Putamen (tissue), 1 donor: ENCODE measurements at regions not wholly inside any gene's neighbourhood (a gene's known extent, or its start where the extent isn't known, plus 50 kb on each side); places are given as distances from the start of the nearest gene placed in this dataset.
"Not testable (repeated sequence)": the region's sequence is repeated elsewhere in the genome, so short reads cannot be mapped to it uniquely, and the experiment has no call there.

Experiments
- DNase-seq: peaks from one replicate; pipeline ENCODE4 v3.0.0-alpha.2; 2016; ENCODE audit warnings: low spot score

- DNase-seq: peak; percentile 58
These were observed 144.5 kb upstream of the ID4 start for GRCh38 chr6:19692506-19693298.

DNA sequence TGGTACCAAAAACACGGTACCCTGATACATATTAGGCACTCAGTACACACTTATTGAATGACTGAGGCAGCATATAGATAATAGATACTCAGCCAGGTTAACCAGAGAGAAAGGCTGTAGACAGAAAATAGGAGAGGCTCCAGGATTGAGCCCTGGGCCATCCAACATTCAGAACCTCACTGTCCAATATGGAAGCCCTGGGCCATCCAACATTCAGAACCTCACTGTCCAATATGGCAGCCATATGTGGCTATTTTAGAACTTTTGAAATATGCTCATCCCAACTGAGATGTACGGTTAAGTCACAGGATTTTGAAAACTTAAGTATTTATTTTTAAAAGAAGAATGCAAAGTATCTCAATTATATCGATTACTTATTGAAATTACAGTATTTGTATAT lies 142.5 kb upstream of the ID4 start:
- DNase-seq: no peak

- no peak for DNase-seq
These were observed 139.4 kb upstream of the ID4 start for GRCh38 chr6:19697744-19698290.

DNA sequence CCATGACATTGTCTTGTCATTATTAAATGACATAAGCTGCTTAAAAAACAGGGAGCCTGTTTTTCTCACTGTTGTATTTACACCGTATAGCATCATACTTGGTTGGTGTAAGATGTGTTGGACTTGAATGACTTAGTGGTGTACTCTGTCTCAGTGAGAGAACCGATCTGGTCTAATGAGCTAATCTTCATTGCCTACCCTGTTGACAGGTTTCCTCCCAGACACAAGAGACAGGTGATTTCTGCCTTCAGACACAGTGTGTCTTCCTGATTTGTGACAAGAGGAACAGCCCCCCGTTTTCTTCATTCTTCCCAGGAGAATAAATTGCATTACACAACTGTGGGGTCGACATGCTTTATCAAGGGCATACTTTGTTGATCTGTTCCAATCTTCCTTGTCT lies 137.2 kb upstream of the ID4 start:
- DNase-seq: no peak

- DNase-seq: no peak
These were observed 131.6 kb upstream of the ID4 start for GRCh38 chr6:19705606-19706005.

DNA sequence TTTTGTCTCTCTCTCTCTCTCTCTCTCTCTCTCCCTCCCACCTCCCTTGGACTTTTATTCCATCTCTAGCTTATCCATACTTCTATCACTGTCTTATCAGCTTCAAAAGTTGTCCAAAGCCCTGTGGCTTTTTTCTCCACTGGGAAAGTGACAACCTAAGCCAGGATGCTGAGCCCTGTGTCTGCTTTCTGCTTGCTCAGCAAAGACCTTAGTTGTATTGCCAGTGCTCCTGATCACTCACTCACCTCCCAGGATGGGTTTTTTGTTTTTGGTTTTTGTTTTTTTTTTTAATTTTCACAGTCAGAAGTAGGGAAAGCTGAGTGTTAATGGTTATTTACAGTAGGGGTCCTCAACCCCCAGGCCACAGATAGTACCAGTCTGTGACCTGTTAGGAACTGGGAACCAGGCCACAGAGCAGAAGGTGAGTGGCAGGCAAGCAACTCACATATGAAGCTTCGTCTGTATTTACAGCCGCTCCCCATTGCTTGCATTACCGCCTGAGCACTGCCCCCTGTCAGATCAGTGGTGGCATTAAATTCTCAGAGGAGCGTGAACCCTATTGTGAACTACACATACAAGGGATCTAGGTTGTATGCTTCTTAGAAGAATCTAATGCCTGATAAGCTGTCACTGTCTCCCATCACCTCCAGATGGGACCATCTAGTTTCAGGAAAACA lies 125.0 kb upstream of the ID4 start:
- DNase-seq: no peak

DNA sequence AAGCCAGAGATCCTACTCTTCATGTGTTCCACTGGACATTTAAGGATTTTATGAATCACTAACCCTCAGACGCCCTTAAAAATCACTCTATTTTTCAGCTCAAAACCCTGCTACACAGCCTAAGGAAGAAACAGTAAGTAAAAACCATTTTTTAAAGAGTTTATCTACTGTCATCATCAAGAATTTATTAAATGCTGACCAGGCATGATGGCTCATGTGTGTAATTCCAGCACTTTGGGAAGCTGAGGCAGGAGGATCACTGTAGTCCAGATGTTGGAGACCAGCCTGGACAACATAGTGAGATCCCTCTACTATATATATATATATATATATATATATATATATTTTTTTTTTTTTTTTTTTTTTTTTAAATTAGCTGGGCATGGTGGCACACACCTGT lies 124.2 kb upstream of the ID4 start:
- no peak for DNase-seq

DNA sequence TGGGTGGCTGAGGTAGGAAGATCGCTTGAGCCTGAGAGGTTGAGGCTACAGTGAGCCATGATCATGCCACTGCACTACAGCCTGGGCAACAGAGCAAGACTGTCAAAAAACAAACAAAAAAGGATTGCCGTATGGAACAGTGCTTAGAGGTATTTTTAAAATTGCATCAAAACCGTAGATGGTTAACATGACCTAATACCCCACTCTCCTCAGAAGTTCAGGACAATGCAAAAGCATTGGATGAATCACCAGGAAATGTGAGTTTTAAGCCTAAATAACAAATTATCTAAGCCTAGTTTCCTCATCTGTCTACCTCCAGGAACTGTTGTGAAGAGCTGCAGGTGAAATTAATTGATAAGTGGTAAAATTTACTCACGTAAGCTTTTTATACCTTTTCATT lies 123.8 kb upstream of the ID4 start:
- no peak for DNase-seq

- no peak for DNase-seq
These were observed 123.2 kb upstream of the ID4 start for GRCh38 chr6:19713984-19714383.

- DNase-seq: no peak
These were observed 122.6 kb upstream of the ID4 start for GRCh38 chr6:19714434-19715166.

- no peak for DNase-seq
These were observed 122.0 kb upstream of the ID4 start for GRCh38 chr6:19715167-19715551.

GRCh38 chr6:19719691-19720128 lies 117.5 kb upstream of the ID4 start:
- DNase-seq: no peak

GRCh38 chr6:19721766-19722377 lies 115.3 kb upstream of the ID4 start:
- no peak for DNase-seq

- no peak for DNase-seq
These were observed 114.2 kb upstream of the ID4 start for GRCh38 chr6:19722999-19723398.

GRCh38 chr6:19723545-19723944 lies 113.6 kb upstream of the ID4 start:
- DNase-seq: no peak

- DNase-seq: not testable (repeated sequence)
These were observed 111.7 kb upstream of the ID4 start for GRCh38 chr6:19725436-19725835.

DNA sequence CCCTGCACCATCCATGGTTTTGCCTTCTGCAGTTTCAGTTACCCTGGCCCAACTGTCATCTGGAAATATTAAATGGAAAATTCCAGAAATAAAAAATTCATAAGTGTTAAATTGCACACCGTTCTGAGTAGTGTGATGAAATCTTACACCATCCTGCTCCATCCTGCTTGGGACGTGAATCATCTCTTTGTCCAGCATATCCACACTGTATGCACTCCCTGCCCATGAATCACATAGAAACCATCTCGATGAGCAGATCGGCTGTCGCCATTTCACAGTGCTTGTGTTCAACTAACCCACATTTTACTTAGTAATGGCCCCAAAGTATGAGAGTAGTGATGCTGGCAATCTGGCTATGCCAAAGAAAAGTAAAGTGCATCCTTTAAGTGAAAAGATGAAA lies 105.9 kb upstream of the ID4 start:
- DNase-seq: no peak

- no peak for DNase-seq
These were observed 103.1 kb upstream of the ID4 start for GRCh38 chr6:19734061-19734460.

DNA sequence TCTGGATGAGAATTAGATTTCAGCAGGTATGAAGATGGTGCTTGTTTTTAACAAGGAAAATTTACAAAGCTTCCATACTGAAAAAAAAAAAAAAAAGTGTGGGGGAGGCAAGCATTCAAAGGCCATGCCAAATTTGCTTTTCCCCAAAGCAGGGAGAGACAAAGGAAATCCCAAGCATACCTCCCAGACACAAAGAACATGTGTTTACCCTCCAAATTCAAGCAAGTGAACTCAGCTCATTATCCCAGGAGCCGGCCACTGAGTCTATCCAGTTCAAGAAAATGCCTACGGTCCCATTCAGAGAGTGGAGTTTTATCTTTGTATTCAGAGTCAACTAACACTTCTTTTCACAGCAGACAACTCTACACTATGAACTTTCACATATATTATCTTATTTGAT lies 102.7 kb upstream of the ID4 start:
- no peak for DNase-seq

- no peak for DNase-seq
These were observed 101.1 kb upstream of the ID4 start for GRCh38 chr6:19736066-19736465.

- DNase-seq: no peak
These were observed 99.2 kb upstream of the ID4 start for GRCh38 chr6:19738010-19738409.

DNA sequence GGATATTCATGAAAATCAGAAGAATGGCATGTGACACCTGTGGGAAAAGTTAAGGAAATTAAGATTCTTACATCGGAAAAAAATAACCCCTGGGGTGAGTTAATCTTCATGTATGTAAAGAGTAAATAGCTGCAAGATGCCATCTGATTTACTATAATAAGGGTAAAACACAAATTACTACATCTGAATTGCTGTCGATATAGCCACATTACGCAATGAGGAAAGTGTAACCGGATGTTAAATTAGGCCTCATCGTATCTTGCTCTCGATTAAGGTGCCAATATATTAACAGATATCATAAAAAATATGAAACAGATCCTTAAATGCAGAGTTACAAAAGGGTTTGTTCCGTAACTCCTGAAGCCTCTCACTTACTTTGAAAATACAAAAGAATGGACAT lies 87.4 kb upstream of the ID4 start:
- DNase-seq: no peak
